ENCODE measurements at regions not wholly inside any gene's neighbourhood (a gene's known extent, or its start where the extent isn't known, plus 50 kb on each side); places are given as distances from the start of the nearest gene placed in this dataset.

DNA sequence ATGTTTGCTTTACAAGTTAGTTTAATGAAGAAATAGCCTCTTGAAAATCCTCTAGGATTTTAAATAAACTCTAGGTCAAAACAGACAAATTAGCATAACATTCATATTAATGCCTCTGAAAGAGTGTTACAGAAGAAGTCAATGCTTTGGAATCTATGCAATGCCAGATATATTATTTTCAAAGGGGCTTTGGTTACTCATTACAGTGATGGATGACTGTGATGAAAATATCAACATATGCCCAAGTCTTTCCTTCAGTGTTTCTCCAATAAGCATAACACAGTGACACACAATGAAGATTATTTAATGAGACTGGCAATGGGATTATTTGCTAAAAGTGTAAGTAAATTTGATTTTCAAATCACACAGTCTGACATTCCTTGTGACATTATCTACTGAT is 1247.2 kb downstream of the ROBO2 start:
- no peaks in the 10 kb centered on the region for H3K27me3 ChIP-seq (ENCODE audit: control insufficient read depth, insufficient read depth, low read length)
- no peaks in the 10 kb centered on the region for H3K36me3 ChIP-seq (ENCODE audit: control insufficient read depth, insufficient read depth, low read length)
- no peak overlapping the region for H3K4me3 ChIP-seq (ENCODE audit: low read depth, low read length)
- H3K9me3 ChIP-seq (ENCODE audit: control insufficient read depth, insufficient read depth, low read length), result no peaks in the 10 kb centered on the region
- H3K4me1 ChIP-seq (ENCODE audit: control insufficient read depth, insufficient read depth, low read length), result peaks cover 34% of the 10 kb centered on the region
- H3K9ac ChIP-seq (ENCODE audit: low read depth, low read length), result no peak overlapping the region
- no peak overlapping the region for H3K27ac ChIP-seq (ENCODE audit: low read depth, low read length)

- Histone ChIP-seq H3K36me3 (ENCODE audit: control insufficient read depth, insufficient read depth, low read length) (no peaks in the 10 kb centered on the region), H3K4me3 (ENCODE audit: low read depth, low read length) (no peak overlapping the region), H3K9me3 (ENCODE audit: control insufficient read depth, insufficient read depth, low read length) (no peaks in the 10 kb centered on the region), H3K9ac (ENCODE audit: low read depth, low read length) (no peak overlapping the region), H3K27me3 (ENCODE audit: control insufficient read depth, insufficient read depth, low read length) (no peaks in the 10 kb centered on the region), H3K4me1 (ENCODE audit: control insufficient read depth, insufficient read depth, low read length) (peaks cover 4% of the 10 kb centered on the region; the same call in 1 of the 2 replicates), H3K27ac (ENCODE audit: low read depth, low read length) (no peak overlapping the region)
These were observed 1253.4 kb downstream of the ROBO2 start for GRCh38 chr3:78293284-78293683.

GRCh38 chr3:78304115-78304514 is 1264.2 kb downstream of the ROBO2 start:
- Histone ChIP-seq H3K9me3 (ENCODE audit: control insufficient read depth, insufficient read depth, low read length) (peaks cover 10% of the 10 kb centered on the region), H3K4me3 (ENCODE audit: low read depth, low read length) (no peak overlapping the region), H3K9ac (ENCODE audit: low read depth, low read length) (no peak overlapping the region), H3K27me3 (ENCODE audit: control insufficient read depth, insufficient read depth, low read length) (no peaks in the 10 kb centered on the region), H3K4me1 (ENCODE audit: control insufficient read depth, insufficient read depth, low read length) (no peaks in the 10 kb centered on the region), H3K36me3 (ENCODE audit: control insufficient read depth, insufficient read depth, low read length) (no peaks in the 10 kb centered on the region), H3K27ac (ENCODE audit: low read depth, low read length) (no peak overlapping the region)

DNA sequence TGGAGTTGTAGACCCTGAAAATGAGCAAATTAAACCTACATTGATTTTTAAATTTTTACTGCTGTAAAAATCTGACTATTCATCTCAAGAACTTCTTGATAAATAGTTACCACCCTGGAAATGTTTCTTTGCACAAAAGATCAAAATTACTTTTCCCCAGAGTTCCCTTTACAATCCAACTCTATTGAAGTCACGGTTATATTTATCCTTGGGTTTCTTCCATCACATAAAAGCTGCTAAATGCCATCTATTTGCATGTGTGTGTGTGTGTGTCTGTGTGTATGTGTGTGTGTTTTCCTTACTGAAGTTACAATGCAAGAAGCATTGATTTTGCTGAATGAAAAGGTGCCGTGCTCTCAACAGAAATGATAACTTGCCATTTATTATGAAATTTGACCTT is 1273.0 kb downstream of the ROBO2 start:
- Histone ChIP-seq H3K36me3 (ENCODE audit: control insufficient read depth, insufficient read depth, low read length) (no peaks in the 10 kb centered on the region), H3K27me3 (ENCODE audit: control insufficient read depth, insufficient read depth, low read length) (no peaks in the 10 kb centered on the region), H3K9me3 (ENCODE audit: control insufficient read depth, insufficient read depth, low read length) (no peaks in the 10 kb centered on the region), H3K9ac (ENCODE audit: low read depth, low read length) (no peak overlapping the region), H3K4me1 (ENCODE audit: control insufficient read depth, insufficient read depth, low read length) (peaks cover 9% of the 10 kb centered on the region), H3K4me3 (ENCODE audit: low read depth, low read length) (no peak overlapping the region), H3K27ac (ENCODE audit: low read depth, low read length) (no peak overlapping the region)

DNA sequence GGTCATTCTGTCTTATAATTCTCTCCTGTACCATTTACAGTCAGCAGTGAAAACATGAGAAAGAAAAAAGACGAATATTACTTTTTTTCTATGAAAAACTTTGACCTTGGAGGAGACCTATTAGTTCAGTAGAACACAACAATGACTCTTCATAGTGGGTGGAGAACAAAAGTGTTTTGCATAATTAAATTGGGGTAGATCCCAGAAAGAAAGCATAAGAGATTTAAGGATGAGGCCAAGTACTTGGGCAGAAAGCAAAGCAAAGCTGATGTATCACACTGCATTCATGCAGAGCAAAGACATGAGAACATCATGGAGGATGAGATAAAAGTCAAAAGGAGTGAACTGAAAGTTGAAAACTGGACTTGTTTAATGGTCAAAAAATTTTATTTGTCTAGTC is 1273.4 kb downstream of the ROBO2 start:
- H3K27ac ChIP-seq (ENCODE audit: low read depth, low read length), result no peak overlapping the region
- H3K9me3 ChIP-seq (ENCODE audit: control insufficient read depth, insufficient read depth, low read length), result no peaks in the 10 kb centered on the region
- peaks cover 9% of the 10 kb centered on the region for H3K4me1 ChIP-seq (ENCODE audit: control insufficient read depth, insufficient read depth, low read length)
- no peaks in the 10 kb centered on the region for H3K27me3 ChIP-seq (ENCODE audit: control insufficient read depth, insufficient read depth, low read length)
- no peak overlapping the region for H3K4me3 ChIP-seq (ENCODE audit: low read depth, low read length)
- H3K36me3 ChIP-seq (ENCODE audit: control insufficient read depth, insufficient read depth, low read length), result no peaks in the 10 kb centered on the region
- no peak overlapping the region for H3K9ac ChIP-seq (ENCODE audit: low read depth, low read length)

- no peak overlapping the region for H3K9ac ChIP-seq (ENCODE audit: low read depth, low read length)
- peaks cover 9% of the 10 kb centered on the region for H3K4me1 ChIP-seq (ENCODE audit: control insufficient read depth, insufficient read depth, low read length)
- H3K9me3 ChIP-seq (ENCODE audit: control insufficient read depth, insufficient read depth, low read length), result peaks cover 3% of the 10 kb centered on the region
- no peak overlapping the region for H3K4me3 ChIP-seq (ENCODE audit: low read depth, low read length)
- no peak overlapping the region for H3K27ac ChIP-seq (ENCODE audit: low read depth, low read length)
- H3K27me3 ChIP-seq (ENCODE audit: control insufficient read depth, insufficient read depth, low read length), result no peaks in the 10 kb centered on the region
- no peaks in the 10 kb centered on the region for H3K36me3 ChIP-seq (ENCODE audit: control insufficient read depth, insufficient read depth, low read length)
These were observed 1274.4 kb downstream of the ROBO2 start for GRCh38 chr3:78314327-78314726.

GRCh38 chr3:78317774-78318173 is 1277.9 kb downstream of the ROBO2 start:
- no peaks in the 10 kb centered on the region for H3K36me3 ChIP-seq (ENCODE audit: control insufficient read depth, insufficient read depth, low read length)
- no peak overlapping the region for H3K9ac ChIP-seq (ENCODE audit: low read depth, low read length)
- H3K4me3 ChIP-seq (ENCODE audit: low read depth, low read length), result no peak overlapping the region
- no peak overlapping the region for H3K27ac ChIP-seq (ENCODE audit: low read depth, low read length)
- no peaks in the 10 kb centered on the region for H3K27me3 ChIP-seq (ENCODE audit: control insufficient read depth, insufficient read depth, low read length)
- peaks cover 26% of the 10 kb centered on the region for H3K9me3 ChIP-seq (ENCODE audit: control insufficient read depth, insufficient read depth, low read length)
- H3K4me1 ChIP-seq (ENCODE audit: control insufficient read depth, insufficient read depth, low read length), result peaks cover 17% of the 10 kb centered on the region

GRCh38 chr3:78322780-78323179 is 1282.9 kb downstream of the ROBO2 start:
- Histone ChIP-seq H3K9me3 (ENCODE audit: control insufficient read depth, insufficient read depth, low read length) (peaks cover 40% of the 10 kb centered on the region), H3K9ac (ENCODE audit: low read depth, low read length) (no peak overlapping the region), H3K27ac (ENCODE audit: low read depth, low read length) (peak overlapping the region; percentile 82), H3K36me3 (ENCODE audit: control insufficient read depth, insufficient read depth, low read length) (no peaks in the 10 kb centered on the region), H3K27me3 (ENCODE audit: control insufficient read depth, insufficient read depth, low read length) (no peaks in the 10 kb centered on the region), H3K4me1 (ENCODE audit: control insufficient read depth, insufficient read depth, low read length) (peaks cover 17% of the 10 kb centered on the region), H3K4me3 (ENCODE audit: low read depth, low read length) (peak overlapping the region; percentile 29; the same call in 1 of the 2 replicates)

- H3K9me3 ChIP-seq (ENCODE audit: control insufficient read depth, insufficient read depth, low read length), result 0 out of 2 replicates have a peak, but pooled peaks cover 3% of the 10 kb centered on the region
- H3K9ac ChIP-seq (ENCODE audit: low read depth, low read length), result peak overlapping the region; percentile 4; the same call in 1 of the 2 replicates
- H3K27me3 ChIP-seq (ENCODE audit: control insufficient read depth, insufficient read depth, low read length), result no peaks in the 10 kb centered on the region
These were observed 1297.9 kb downstream of the ROBO2 start for GRCh38 chr3:78337801-78338211.

GRCh38 chr3:78338405-78338804 is 1298.5 kb downstream of the ROBO2 start:
- Histone ChIP-seq H3K27me3 (ENCODE audit: control insufficient read depth, insufficient read depth, low read length) (no peaks in the 10 kb centered on the region), H3K9me3 (ENCODE audit: control insufficient read depth, insufficient read depth, low read length) (0 out of 2 replicates have a peak, but pooled peaks cover 3% of the 10 kb centered on the region), H3K36me3 (ENCODE audit: control insufficient read depth, insufficient read depth, low read length) (no peaks in the 10 kb centered on the region), H3K9ac (ENCODE audit: low read depth, low read length) (peak overlapping the region; percentile 4; the same call in 1 of the 2 replicates), H3K4me1 (ENCODE audit: control insufficient read depth, insufficient read depth, low read length) (peaks cover 24% of the 10 kb centered on the region), H3K27ac (ENCODE audit: low read depth, low read length) (no peak overlapping the region), H3K4me3 (ENCODE audit: low read depth, low read length) (no peak overlapping the region)

More at GRCh38 chr3:78337801-78338211, 1297.9 kb downstream of the ROBO2 start:
- H3K27ac ChIP-seq (ENCODE audit: low read depth, low read length), result no peak overlapping the region
- no peak overlapping the region for H3K4me3 ChIP-seq (ENCODE audit: low read depth, low read length)
- no peaks in the 10 kb centered on the region for H3K36me3 ChIP-seq (ENCODE audit: control insufficient read depth, insufficient read depth, low read length)
- H3K4me1 ChIP-seq (ENCODE audit: control insufficient read depth, insufficient read depth, low read length), result peaks cover 24% of the 10 kb centered on the region

DNA sequence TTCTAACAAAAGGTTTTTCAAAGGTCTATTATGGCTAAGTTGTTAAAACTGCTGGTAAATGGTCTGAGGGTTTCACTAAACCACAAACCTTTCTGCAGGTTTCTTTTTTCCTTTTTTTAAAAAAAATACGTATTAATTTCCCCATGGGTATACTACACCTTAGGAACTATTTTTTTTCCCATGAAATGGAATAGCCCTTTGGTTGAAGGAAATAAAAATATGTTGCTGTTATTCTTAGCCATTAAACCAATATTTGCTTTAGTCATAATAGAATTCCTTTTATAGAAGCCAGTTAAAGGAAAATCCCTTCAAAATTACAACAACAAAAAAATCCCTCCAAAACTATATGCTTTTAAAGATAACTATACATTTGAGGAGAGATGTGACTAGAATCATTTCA is 1303.3 kb downstream of the ROBO2 start:
- Histone ChIP-seq H3K36me3 (ENCODE audit: control insufficient read depth, insufficient read depth, low read length) (no peaks in the 10 kb centered on the region), H3K27me3 (ENCODE audit: control insufficient read depth, insufficient read depth, low read length) (no peaks in the 10 kb centered on the region), H3K4me1 (ENCODE audit: control insufficient read depth, insufficient read depth, low read length) (peaks cover 47% of the 10 kb centered on the region), H3K27ac (ENCODE audit: low read depth, low read length) (no peak overlapping the region), H3K9ac (ENCODE audit: low read depth, low read length) (no peak overlapping the region), H3K9me3 (ENCODE audit: control insufficient read depth, insufficient read depth, low read length) (0 out of 2 replicates have a peak, but pooled peaks cover 3% of the 10 kb centered on the region), H3K4me3 (ENCODE audit: low read depth, low read length) (no peak overlapping the region)
